ENCODE measurements at regions not wholly inside any gene's neighbourhood (a gene's known extent, or its start where the extent isn't known, plus 50 kb on each side); places are given as distances from the start of the nearest gene placed in this dataset.

GRCh38 chr6:22621701-22622100 is 52.3 kb downstream of the HDGFL1 start:
- no peak overlapping the region for H2AFZ ChIP-seq (ENCODE audit: low read length)
- H3F3A ChIP-seq (ENCODE audit: insufficient read depth, low read length), result 0 out of 2 replicates have a peak, but pooled peaks cover 3% of the 10 kb centered on the region
- TF ChIP-seq EZH2 (IDR thresholded peaks at IDR 0.05; ENCODE audit: borderline replicate concordance, low read length) (no peak), CTCF (IDR thresholded peaks at IDR 0.05; ENCODE audit: low read length) (no peak)
- H3K27ac ChIP-seq (ENCODE audit: low read depth, low read length, poor library complexity, severe bottlenecking), result no peak overlapping the region
- no peak overlapping the region for H3K9ac ChIP-seq (ENCODE audit: low read length)
- no peaks in the 10 kb centered on the region for H4K20me1 ChIP-seq (ENCODE audit: insufficient read depth, low read length)
- H3K36me3 ChIP-seq (ENCODE audit: insufficient read depth, low read length), result no peaks in the 10 kb centered on the region
- no peaks in the 10 kb centered on the region; the same call in 1 of the 2 replicates for H3K9me2 ChIP-seq (ENCODE audit: low read depth, low read length)
- no peak overlapping the region for H3K4me3 ChIP-seq (ENCODE audit: low read depth, low read length, poor library complexity, severe bottlenecking)
- H3K27me3 ChIP-seq (ENCODE audit: insufficient read depth, low read length), result no peaks in the 10 kb centered on the region
- no peaks in the 10 kb centered on the region; the same call in 1 of the 2 replicates for H3K9me3 ChIP-seq (ENCODE audit: low read length)
- H3K4me2 ChIP-seq (ENCODE audit: low read length), result no peak overlapping the region
- no peaks in the 10 kb centered on the region for H3K4me1 ChIP-seq (ENCODE audit: insufficient read depth, low read length, severe bottlenecking)
- H3K79me2 ChIP-seq (ENCODE audit: insufficient read depth, low read length), result no peaks in the 10 kb centered on the region

DNA sequence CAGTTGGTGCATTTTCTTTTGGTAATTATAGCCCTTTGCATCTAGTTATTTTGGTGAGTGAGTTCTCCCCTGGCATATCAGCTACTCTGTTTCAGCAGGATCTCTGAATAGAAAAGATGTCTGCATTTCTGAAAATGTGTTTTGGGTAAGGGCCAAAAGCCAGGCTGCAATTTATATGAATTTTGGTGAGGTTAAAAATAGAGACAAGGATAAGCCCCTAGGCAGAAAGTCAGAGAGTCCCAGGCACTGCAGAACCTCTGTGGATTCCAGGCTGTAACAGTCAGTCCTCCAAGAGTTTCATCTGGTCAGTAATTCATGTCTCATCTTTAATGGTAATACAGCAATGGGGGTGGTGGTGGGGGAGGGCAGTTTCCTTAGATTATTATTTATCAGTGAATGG is 53.0 kb downstream of the HDGFL1 start:
- H3K79me2 ChIP-seq (ENCODE audit: insufficient read depth, low read length), result no peaks in the 10 kb centered on the region
- H3K4me3 ChIP-seq (ENCODE audit: low read depth, low read length, poor library complexity, severe bottlenecking), result no peak overlapping the region
- no peak overlapping the region for H3K9ac ChIP-seq (ENCODE audit: low read length)
- TF ChIP-seq EZH2 (IDR thresholded peaks at IDR 0.05; ENCODE audit: borderline replicate concordance, low read length), result no peak
- TF ChIP-seq CTCF (IDR thresholded peaks at IDR 0.05; ENCODE audit: low read length), result no peak
- no peak overlapping the region for H2AFZ ChIP-seq (ENCODE audit: low read length)
- no peaks in the 10 kb centered on the region for H3K4me1 ChIP-seq (ENCODE audit: insufficient read depth, low read length, severe bottlenecking)
- no peaks in the 10 kb centered on the region for H4K20me1 ChIP-seq (ENCODE audit: insufficient read depth, low read length)
- H3K4me2 ChIP-seq (ENCODE audit: low read length), result no peak overlapping the region
- H3K27me3 ChIP-seq (ENCODE audit: insufficient read depth, low read length), result no peaks in the 10 kb centered on the region
- H3F3A ChIP-seq (ENCODE audit: insufficient read depth, low read length), result 0 out of 2 replicates have a peak, but pooled peaks cover 3% of the 10 kb centered on the region
- H3K9me3 ChIP-seq (ENCODE audit: low read length), result no peaks in the 10 kb centered on the region; the same call in 1 of the 2 replicates
- H3K27ac ChIP-seq (ENCODE audit: low read depth, low read length, poor library complexity, severe bottlenecking), result no peak overlapping the region
- H3K36me3 ChIP-seq (ENCODE audit: insufficient read depth, low read length), result no peaks in the 10 kb centered on the region
- no peaks in the 10 kb centered on the region; the same call in 1 of the 2 replicates for H3K9me2 ChIP-seq (ENCODE audit: low read depth, low read length)

- no peak overlapping the region for H3K4me3 ChIP-seq (ENCODE audit: low read depth, low read length, poor library complexity, severe bottlenecking)
- no peaks in the 10 kb centered on the region for H3K79me2 ChIP-seq (ENCODE audit: insufficient read depth, low read length)
- no peak overlapping the region for H3K27ac ChIP-seq (ENCODE audit: low read depth, low read length, poor library complexity, severe bottlenecking)
- no peaks in the 10 kb centered on the region for H3K36me3 ChIP-seq (ENCODE audit: insufficient read depth, low read length)
- no peaks in the 10 kb centered on the region for H4K20me1 ChIP-seq (ENCODE audit: insufficient read depth, low read length)
- H3K4me2 ChIP-seq (ENCODE audit: low read length), result no peak overlapping the region
- H3K9me3 ChIP-seq (ENCODE audit: low read length), result no peaks in the 10 kb centered on the region; the same call in 1 of the 2 replicates
- no peaks in the 10 kb centered on the region; the same call in 1 of the 2 replicates for H3K9me2 ChIP-seq (ENCODE audit: low read depth, low read length)
- no peak for TF ChIP-seq EZH2 (IDR thresholded peaks at IDR 0.05; ENCODE audit: borderline replicate concordance, low read length)
- TF ChIP-seq CTCF (IDR thresholded peaks at IDR 0.05; ENCODE audit: low read length), result no peak
- no peaks in the 10 kb centered on the region for H3K4me1 ChIP-seq (ENCODE audit: insufficient read depth, low read length, severe bottlenecking)
- no peaks in the 10 kb centered on the region for H3K27me3 ChIP-seq (ENCODE audit: insufficient read depth, low read length)
- no peak overlapping the region for H2AFZ ChIP-seq (ENCODE audit: low read length)
- H3F3A ChIP-seq (ENCODE audit: insufficient read depth, low read length), result 0 out of 2 replicates have a peak, but pooled peaks cover 3% of the 10 kb centered on the region
- no peak overlapping the region for H3K9ac ChIP-seq (ENCODE audit: low read length)
Measured at GRCh38 chr6:22622813-22623212, 53.4 kb downstream of the HDGFL1 start.

Data from OCI-LY1 (cell line).